GM12874 (cell line): ENCODE measurements at regions not wholly inside any gene's neighbourhood (a gene's known extent, or its start where the extent isn't known, plus 50 kb on each side); places are given as distances from the start of the nearest gene placed in this dataset.
A peak's percentile ranks its signal among the peaks of the same experiment; 100 is the strongest.

Experiments
- CTCF ChIP-seq: IDR thresholded peaks from 2 replicates; pipeline ENCODE4 v1.5.1; 2011; ENCODE audit warnings: low read depth, mild to moderate bottlenecking, control low read depth, low read length, moderate library complexity; ENCODE audit not compliant: insufficient read depth

DNA sequence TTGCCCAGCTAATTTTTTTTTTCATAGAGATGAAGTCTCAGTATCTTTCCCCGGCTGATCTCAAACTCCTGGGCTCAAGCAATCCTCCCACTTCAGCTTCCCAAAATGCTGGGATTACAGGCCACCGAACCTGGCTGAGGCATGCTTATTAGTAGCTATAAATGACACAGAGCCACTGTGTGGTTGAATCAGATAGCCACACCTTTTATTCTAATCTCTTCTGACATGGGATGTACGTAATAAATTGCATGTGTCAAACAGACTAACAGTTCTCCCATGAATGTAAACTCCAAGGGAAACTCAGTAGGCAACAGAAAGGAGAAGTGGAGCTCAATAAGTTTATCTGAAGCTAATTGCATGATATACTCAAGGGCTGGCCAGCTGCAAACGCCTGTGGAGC is 139.8 kb upstream of the VCX3A start:
- no peak for TF ChIP-seq CTCF

DNA sequence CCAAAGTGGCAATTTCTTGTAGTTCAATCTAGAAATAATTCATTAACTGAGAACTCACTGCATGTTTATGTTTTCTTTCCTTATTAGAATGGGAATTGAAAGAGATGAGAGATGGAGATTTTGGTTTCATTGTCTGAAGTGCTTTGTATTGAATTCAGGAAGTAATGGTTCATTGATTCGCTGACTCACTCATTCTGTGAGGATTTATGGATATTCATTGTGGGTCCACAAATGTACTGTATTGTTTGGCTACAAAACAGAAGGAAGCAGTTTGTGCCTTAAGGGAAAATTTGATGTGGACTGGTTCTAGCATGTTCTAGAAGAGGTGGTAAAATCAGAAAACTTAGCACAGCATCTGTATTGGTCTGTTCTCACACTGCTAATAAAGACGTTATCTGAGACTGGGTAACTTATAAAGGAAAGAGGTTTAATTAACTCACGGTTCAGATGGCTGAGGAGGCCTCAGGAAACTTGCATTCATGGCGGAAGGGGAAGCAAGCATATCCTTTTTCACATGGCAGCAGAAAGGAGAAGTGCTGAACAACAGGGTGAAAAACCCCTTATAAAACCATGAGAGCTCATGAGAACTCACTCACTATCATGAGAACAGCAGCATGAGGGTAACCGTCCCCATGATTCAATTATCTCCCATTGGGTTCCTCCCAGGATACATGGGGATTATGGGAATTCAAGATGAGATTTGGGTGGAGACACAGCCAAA is 132.3 kb upstream of the VCX3A start:
- TF ChIP-seq CTCF, result no peak

GRCh38 chrX:6666624-6667023 is 131.7 kb upstream of the VCX3A start:
- no peak for TF ChIP-seq CTCF

- no peak for TF ChIP-seq CTCF
Measured at GRCh38 chrX:6661736-6662135, 126.8 kb upstream of the VCX3A start.

DNA sequence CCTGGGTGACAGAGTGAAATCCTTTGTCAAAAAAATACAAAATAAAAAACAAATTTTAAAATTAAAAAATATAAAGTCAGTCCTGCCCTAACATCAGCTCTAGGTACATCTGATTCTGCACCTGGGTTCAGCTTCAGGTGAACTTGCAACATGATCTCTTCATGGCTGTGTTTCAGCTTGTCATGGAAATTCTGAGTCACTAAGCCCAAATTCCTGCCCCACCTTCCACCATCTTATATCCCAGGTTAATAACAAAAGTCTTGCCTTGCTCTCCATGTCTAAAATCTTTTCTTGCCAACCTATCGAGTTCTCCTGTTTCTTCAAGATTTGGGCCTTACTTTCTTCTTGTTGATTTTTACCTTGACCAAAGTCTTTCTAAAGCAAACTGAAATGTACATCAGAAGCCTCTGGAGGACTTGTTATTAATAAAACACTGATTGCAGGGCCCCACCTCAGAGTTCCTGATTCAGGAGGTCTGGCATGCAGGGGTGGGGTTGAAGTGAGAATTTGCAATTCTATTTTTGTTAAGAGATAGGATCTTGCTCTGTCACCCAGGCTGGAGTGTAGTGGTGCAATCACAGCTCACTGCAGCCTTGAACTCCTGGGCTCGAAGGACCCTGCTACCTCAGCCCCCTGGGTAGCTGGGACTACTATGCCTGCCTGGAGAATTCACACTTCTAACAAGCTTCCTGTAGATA is 125.8 kb upstream of the VCX3A start:
- TF ChIP-seq CTCF, result no peak

- TF ChIP-seq CTCF, result no peak
Measured at GRCh38 chrX:6645216-6645615, 110.3 kb upstream of the VCX3A start.

GRCh38 chrX:6644411-6644810 is 109.5 kb upstream of the VCX3A start:
- TF ChIP-seq CTCF, result peak; percentile 2; the same call in 1 of the 2 replicates
